Muscle layer of colon (tissue), 2 donors: ENCODE measurements at regions not wholly inside any gene's neighbourhood (a gene's known extent, or its start where the extent isn't known, plus 50 kb on each side); places are given as distances from the start of the nearest gene placed in this dataset.
"Not testable (repeated sequence)": the region's sequence is repeated elsewhere in the genome, so short reads cannot be mapped to it uniquely, and the experiment has no call there.

Source experiments
- H3K27ac ChIP-seq: one replicate; pipeline ENCODE4 v1.7.0; 2013; ENCODE audit warnings: low read depth, mild to moderate bottlenecking, low read length, moderate library complexity
- H3K27me3 ChIP-seq, 2 donors: one replicate each; pipeline ENCODE4 v1.7.0; 2013; ENCODE audit warnings: low read length in 2 of 2, mild to moderate bottlenecking in 2 of 2; ENCODE audit not compliant: insufficient read depth in 2 of 2, control insufficient read depth in 1 of 2
- H3K36me3 ChIP-seq: one replicate; pipeline ENCODE4 v1.7.0; 2013; ENCODE audit warnings: mild to moderate bottlenecking, low read length; ENCODE audit not compliant: insufficient read depth
- H3K4me1 ChIP-seq: one replicate; pipeline ENCODE4 v1.7.0; 2013; ENCODE audit warnings: mild to moderate bottlenecking, low read length; ENCODE audit not compliant: insufficient read depth
- H3K4me3 ChIP-seq, 2 donors: one replicate each; pipeline ENCODE4 v1.7.0; 2013; ENCODE audit warnings: low read length in 2 of 2, low read depth in 1 of 2, mild to moderate bottlenecking in 1 of 2, moderate library complexity in 1 of 2
- H3K9ac ChIP-seq: one replicate; pipeline ENCODE4 v1.7.0; 2013; ENCODE audit warnings: low read length
- H3K9me3 ChIP-seq: one replicate; pipeline ENCODE4 v1.7.0; 2013; ENCODE audit warnings: mild to moderate bottlenecking, low read length
- donor health status: abdominal sarcoma.
- donor health status: Adenocarcinoma of cecum.

- Histone ChIP-seq H3K36me3 (no peaks in the 10 kb centered on the region), H3K4me1 (no peaks in the 10 kb centered on the region), H3K9me3 (no peaks in the 10 kb centered on the region), H3K9ac (no peak overlapping the region), H3K4me3 (no peak overlapping the region), H3K27ac (no peak overlapping the region), H3K27me3 (no peaks in the 10 kb centered on the region)
These were observed 62.0 kb downstream of the SKIDA1 start for GRCh38 chr10:21463436-21463835.

GRCh38 chr10:21458126-21458871, 67.2 kb downstream of the SKIDA1 start:
- no peaks in the 10 kb centered on the region for H3K27me3 ChIP-seq
- H3K9me3 ChIP-seq, result no peaks in the 10 kb centered on the region
- no peak overlapping the region for H3K27ac ChIP-seq
- no peak overlapping the region for H3K9ac ChIP-seq
- H3K4me3 ChIP-seq, result no peak overlapping the region
- no peaks in the 10 kb centered on the region for H3K36me3 ChIP-seq
- no peaks in the 10 kb centered on the region for H3K4me1 ChIP-seq

GRCh38 chr10:21456160-21456559, 69.3 kb downstream of the SKIDA1 start:
- no peak overlapping the region for H3K27ac ChIP-seq

GRCh38 chr10:21452203-21452602, 73.3 kb downstream of the SKIDA1 start:
- Histone ChIP-seq H3K9ac (no peak overlapping the region), H3K27ac (no peak overlapping the region), H3K27me3 (no peaks in the 10 kb centered on the region), H3K9me3 (no peaks in the 10 kb centered on the region), H3K36me3 (no peaks in the 10 kb centered on the region), H3K4me1 (no peaks in the 10 kb centered on the region), H3K4me3 (no peak overlapping the region)

More at GRCh38 chr10:21456160-21456559, 69.3 kb downstream of the SKIDA1 start:
- Histone ChIP-seq H3K36me3 (no peaks in the 10 kb centered on the region), H3K4me1 (no peaks in the 10 kb centered on the region), H3K27me3 (no peaks in the 10 kb centered on the region), H3K9me3 (no peaks in the 10 kb centered on the region), H3K4me3 (no peak overlapping the region), H3K9ac (no peak overlapping the region)

- no peaks in the 10 kb centered on the region for H3K36me3 ChIP-seq
- H3K27me3 ChIP-seq, result no peaks in the 10 kb centered on the region
- no peak overlapping the region for H3K27ac ChIP-seq
- no peaks in the 10 kb centered on the region for H3K9me3 ChIP-seq
- no peaks in the 10 kb centered on the region for H3K4me1 ChIP-seq
- no peak overlapping the region for H3K9ac ChIP-seq
- H3K4me3 ChIP-seq, result no peak overlapping the region
These were observed 76.1 kb downstream of the SKIDA1 start for GRCh38 chr10:21449288-21449966.

GRCh38 chr10:21445163-21445562, 80.3 kb downstream of the SKIDA1 start:
- Histone ChIP-seq H3K4me3 (no peak overlapping the region), H3K27me3 (no peaks in the 10 kb centered on the region), H3K9ac (no peak overlapping the region), H3K36me3 (no peaks in the 10 kb centered on the region), H3K4me1 (no peaks in the 10 kb centered on the region), H3K9me3 (no peaks in the 10 kb centered on the region), H3K27ac (no peak overlapping the region)

- H3K4me1 ChIP-seq, result no peaks in the 10 kb centered on the region
- no peak overlapping the region for H3K27ac ChIP-seq
- no peaks in the 10 kb centered on the region for H3K36me3 ChIP-seq
- no peak overlapping the region for H3K4me3 ChIP-seq
- no peaks in the 10 kb centered on the region for H3K9me3 ChIP-seq
- H3K27me3 ChIP-seq, result no peaks in the 10 kb centered on the region
- H3K9ac ChIP-seq, result no peak overlapping the region
These were observed 83.9 kb downstream of the SKIDA1 start for GRCh38 chr10:21441625-21442024.

- H3K4me3 ChIP-seq, H3K36me3 ChIP-seq, H3K9me3 ChIP-seq, H3K27me3 ChIP-seq, H3K9ac ChIP-seq, H3K4me1 ChIP-seq, H3K27ac ChIP-seq: not testable (repeated sequence)
These were observed 86.6 kb downstream of the SKIDA1 start for GRCh38 chr10:21438914-21439313.

GRCh38 chr10:21437770-21438382, 87.6 kb downstream of the SKIDA1 start:
- Histone ChIP-seq H3K27ac (no peak overlapping the region), H3K9me3 (no peaks in the 10 kb centered on the region), H3K4me1 (no peaks in the 10 kb centered on the region), H3K4me3 (no peak overlapping the region), H3K27me3 (no peaks in the 10 kb centered on the region), H3K9ac (no peak overlapping the region), H3K36me3 (no peaks in the 10 kb centered on the region)

- Histone ChIP-seq H3K36me3 (no peaks in the 10 kb centered on the region), H3K27me3 (no peaks in the 10 kb centered on the region), H3K27ac (no peak overlapping the region), H3K4me1 (no peaks in the 10 kb centered on the region), H3K9me3 (no peaks in the 10 kb centered on the region), H3K4me3 (no peak overlapping the region), H3K9ac (no peak overlapping the region)
These were observed 93.2 kb downstream of the SKIDA1 start for GRCh38 chr10:21432266-21432665.

GRCh38 chr10:21431799-21432198, 93.7 kb downstream of the SKIDA1 start:
- H3K27ac ChIP-seq, result no peak overlapping the region
- no peak overlapping the region for H3K4me3 ChIP-seq
- H3K36me3 ChIP-seq, result no peaks in the 10 kb centered on the region
- no peaks in the 10 kb centered on the region for H3K9me3 ChIP-seq
- H3K27me3 ChIP-seq, result no peaks in the 10 kb centered on the region
- no peaks in the 10 kb centered on the region for H3K4me1 ChIP-seq
- no peak overlapping the region for H3K9ac ChIP-seq
